Stimulated activated naive CD8-positive, alpha-beta T cell treated with anti-CD3 and anti-CD28 coated beads, Interleukin-15, Interleukin-2, amounts not matched to agents 100 ng/mL and 50 ng/mL, for 24 hours (primary cell): ENCODE measurements at regions not wholly inside any gene's neighbourhood (a gene's known extent, or its start where the extent isn't known, plus 50 kb on each side); places are given as distances from the start of the nearest gene placed in this dataset.
A peak's percentile ranks its signal among the peaks of the same experiment; 100 is the strongest.
"Not testable (repeated sequence)": the region's sequence is repeated elsewhere in the genome, so short reads cannot be mapped to it uniquely, and the experiment has no call there.

Experiments used
- H3K27ac Mint-ChIP-seq: one replicate; pipeline ENCODE4 v1.8.0; 2021; ENCODE audit warnings: mild to moderate bottlenecking, mixed read lengths
- H3K27me3 Mint-ChIP-seq: one replicate; pipeline ENCODE4 v1.8.0; 2021; ENCODE audit warnings: mixed read lengths
- H3K36me3 Mint-ChIP-seq: one replicate; pipeline ENCODE4 v1.8.0; 2021; ENCODE audit warnings: low read depth, mixed read lengths
- H3K4me1 Mint-ChIP-seq: one replicate; pipeline ENCODE4 v1.8.0; 2021; ENCODE audit warnings: low read depth, mixed read lengths
- H3K4me3 Mint-ChIP-seq: one replicate; pipeline ENCODE4 v1.8.0; 2021; ENCODE audit warnings: mild to moderate bottlenecking, mixed read lengths
- H3K9me3 Mint-ChIP-seq: one replicate; pipeline ENCODE4 v1.8.0; 2021; ENCODE audit warnings: mixed read lengths

GRCh38 chr3:143901105-143901504 lies 52.8 kb upstream of the SLC9A9 start:
- Mint-ChIP-seq H3K9me3 (no peaks in the 10 kb centered on the region), H3K4me3 (no peak overlapping the region), H3K27me3 (no peaks in the 10 kb centered on the region), H3K36me3 (no peaks in the 10 kb centered on the region), H3K4me1 (no peaks in the 10 kb centered on the region), H3K27ac (no peak overlapping the region)

GRCh38 chr3:143902210-143902609 lies 53.9 kb upstream of the SLC9A9 start:
- Mint-ChIP-seq H3K27me3 (no peaks in the 10 kb centered on the region), H3K4me1 (no peaks in the 10 kb centered on the region), H3K36me3 (no peaks in the 10 kb centered on the region), H3K27ac (no peak overlapping the region), H3K9me3 (no peaks in the 10 kb centered on the region), H3K4me3 (no peak overlapping the region)

GRCh38 chr3:143910756-143911155 lies 60.9 kb upstream of the DIPK2A start:
- H3K4me3 Mint-ChIP-seq = no peak overlapping the region
- H3K27ac Mint-ChIP-seq = no peak overlapping the region
- H3K27me3 Mint-ChIP-seq = peaks cover 13% of the 10 kb centered on the region
- H3K4me1 Mint-ChIP-seq = no peaks in the 10 kb centered on the region
- H3K36me3 Mint-ChIP-seq = no peaks in the 10 kb centered on the region
- no peaks in the 10 kb centered on the region for H3K9me3 Mint-ChIP-seq

GRCh38 chr3:143914257-143914656 lies 57.4 kb upstream of the DIPK2A start:
- H3K36me3 Mint-ChIP-seq = no peaks in the 10 kb centered on the region
- H3K4me1 Mint-ChIP-seq = peaks cover 5% of the 10 kb centered on the region
- H3K9me3 Mint-ChIP-seq = no peaks in the 10 kb centered on the region
- H3K4me3 Mint-ChIP-seq = no peak overlapping the region
- H3K27me3 Mint-ChIP-seq = peaks cover 5% of the 10 kb centered on the region
- no peak overlapping the region for H3K27ac Mint-ChIP-seq

GRCh38 chr3:143918848-143919247 lies 52.8 kb upstream of the DIPK2A start:
- Mint-ChIP-seq H3K4me1 (peaks cover 13% of the 10 kb centered on the region), H3K27me3 (no peaks in the 10 kb centered on the region), H3K9me3 (no peaks in the 10 kb centered on the region), H3K27ac (peak overlapping the region; percentile 9), H3K36me3 (no peaks in the 10 kb centered on the region), H3K4me3 (no peak overlapping the region)

- not testable (repeated sequence) for H3K36me3 Mint-ChIP-seq, H3K4me3 Mint-ChIP-seq, H3K27ac Mint-ChIP-seq, H3K9me3 Mint-ChIP-seq, H3K27me3 Mint-ChIP-seq
- H3K4me1 Mint-ChIP-seq = peaks cover 25% of the 10 kb centered on the region
Measured at GRCh38 chr3:143921176-143921575, 50.4 kb upstream of the DIPK2A start.
